T47D (cell line): ENCODE measurements at regions not wholly inside any gene's neighbourhood (a gene's known extent, or its start where the extent isn't known, plus 50 kb on each side); places are given as distances from the start of the nearest gene placed in this dataset.
"Not testable (repeated sequence)": the region's sequence is repeated elsewhere in the genome, so short reads cannot be mapped to it uniquely, and the experiment has no call there.

ENCODE experiments used
- DNase-seq, 2 experiments: peaks; one replicate each; pipeline versions ENCODE4 v3.0.0 to v3.0.0-alpha.2; 2011 to 2012; ENCODE audit warnings: low read depth in 1 of 2, low spot score in 1 of 2
- JUND ChIP-seq: IDR thresholded peaks from 2 replicates; pipeline ENCODE4 v1.6.1; 2012; ENCODE audit warnings: low read depth
- in situ Hi-C: cut with HindIII; loops from 2 replicates; pipeline ENCODE4 v1.10.0; 2016; ENCODE audit warnings: low sequenced_read_pairs, low pct_unique_long_range_greater_than_20kb

- no peak for DNase-seq
- in situ Hi-C loops, result no loop called here
- no peak for TF ChIP-seq JUND
These were observed 52.8 kb upstream of the IL1RAPL2 start for GRCh38 chrX:104513162-104513561.

DNA sequence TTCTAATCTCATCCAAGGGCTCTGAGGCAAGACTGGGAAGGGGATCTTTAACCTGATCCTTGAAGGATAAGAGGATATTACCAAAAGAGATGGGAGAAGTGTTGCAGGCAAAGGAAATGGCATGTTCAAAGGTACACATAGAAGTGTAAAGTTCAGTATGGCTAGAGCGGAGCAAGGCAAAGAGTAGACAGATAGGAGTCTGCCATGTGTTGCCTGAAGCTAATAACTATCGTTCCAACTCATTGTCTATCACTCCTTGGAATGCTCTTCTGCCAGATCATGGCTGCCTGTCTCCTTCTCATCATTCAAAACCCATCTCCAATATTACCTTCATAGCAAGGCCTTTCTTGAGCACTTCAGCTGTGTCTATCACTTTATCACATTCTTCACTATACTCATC lies 55.2 kb upstream of the IL1RAPL2 start:
- in situ Hi-C loops, result no loop called here
- no peak for DNase-seq
- TF ChIP-seq JUND, result no peak

GRCh38 chrX:104502460-104502859 lies 63.5 kb upstream of the IL1RAPL2 start:
- no peak for DNase-seq
- in situ Hi-C loops, result no loop called here
- no peak for TF ChIP-seq JUND

DNA sequence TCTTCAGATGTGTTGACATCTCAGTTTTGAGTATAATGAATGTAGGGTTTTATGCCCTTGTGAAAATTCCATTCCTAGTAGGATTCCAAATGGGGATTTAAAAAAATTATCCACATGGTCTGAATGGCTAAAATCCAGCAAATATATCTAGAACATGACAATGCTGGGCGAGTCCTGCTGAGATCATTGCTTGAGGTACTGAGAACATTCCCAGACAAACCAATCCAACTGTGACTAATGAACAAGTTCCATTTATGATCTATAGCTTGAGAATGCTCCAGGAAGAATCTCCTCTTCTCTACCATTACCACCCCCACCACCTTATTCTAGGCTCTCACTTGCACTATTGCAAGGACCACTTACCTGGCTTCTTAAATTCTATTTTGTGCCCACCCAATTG lies 77.2 kb upstream of the IL1RAPL2 start:
- DNase-seq, result no peak

GRCh38 chrX:104486691-104487090 lies 79.3 kb upstream of the IL1RAPL2 start:
- TF ChIP-seq JUND, result no peak
- in situ Hi-C loops, result no loop called here
- DNase-seq, result no peak

More for the DNA sequence above, 77.2 kb upstream of the IL1RAPL2 start:
- in situ Hi-C loops, result no loop called here
- no peak for TF ChIP-seq JUND

GRCh38 chrX:104482757-104483156 lies 83.2 kb upstream of the IL1RAPL2 start:
- in situ Hi-C loops, result no loop called here
- DNase-seq, result no peak
- TF ChIP-seq JUND, result no peak

DNA sequence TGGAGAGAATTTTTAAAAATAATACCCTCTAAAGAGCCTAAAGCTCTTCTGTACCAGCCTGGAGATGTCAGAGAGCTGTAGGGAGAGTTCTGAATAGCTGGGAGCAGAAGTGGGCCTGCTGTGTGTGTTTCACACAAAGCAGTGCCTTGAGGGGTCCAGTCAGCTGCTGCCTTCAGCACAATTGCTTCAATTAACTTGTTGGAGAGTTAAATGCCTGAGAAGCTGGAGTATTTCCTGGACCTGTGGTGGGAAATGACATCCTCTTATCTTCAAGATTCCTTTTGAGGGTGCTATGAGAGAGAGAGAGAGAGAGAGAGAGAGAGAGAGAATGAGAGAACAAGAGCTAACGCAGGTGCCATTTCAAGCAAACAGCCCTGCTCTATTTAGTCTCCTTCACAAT lies 96.2 kb upstream of the IL1RAPL2 start:
- in situ Hi-C loops, result no loop called here
- no peak for TF ChIP-seq JUND
- DNase-seq, result no peak

DNA sequence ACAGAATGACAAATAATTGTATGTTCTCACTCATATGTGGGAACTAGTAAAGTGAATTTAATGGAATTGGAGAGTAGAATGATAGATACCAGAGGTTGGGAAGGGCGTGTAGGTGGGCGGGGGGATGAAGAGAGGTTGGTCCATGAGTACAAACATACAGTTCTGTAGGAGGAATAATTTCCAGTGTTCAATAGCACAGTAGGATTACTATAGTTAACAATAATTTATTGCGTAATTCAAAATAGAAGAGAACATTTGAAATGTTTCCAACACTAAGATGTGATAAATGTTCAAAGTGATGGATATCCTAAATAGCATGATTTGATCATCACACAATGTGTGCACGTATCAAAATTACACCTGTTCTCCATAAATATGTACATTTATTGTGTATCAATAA lies 106.2 kb upstream of the IL1RAPL2 start:
- TF ChIP-seq JUND, result no peak
- in situ Hi-C loops, result no loop called here
- no peak for DNase-seq

GRCh38 chrX:104457130-104457529 lies 108.9 kb upstream of the IL1RAPL2 start:
- in situ Hi-C loops, result not testable (repeated sequence)

DNA sequence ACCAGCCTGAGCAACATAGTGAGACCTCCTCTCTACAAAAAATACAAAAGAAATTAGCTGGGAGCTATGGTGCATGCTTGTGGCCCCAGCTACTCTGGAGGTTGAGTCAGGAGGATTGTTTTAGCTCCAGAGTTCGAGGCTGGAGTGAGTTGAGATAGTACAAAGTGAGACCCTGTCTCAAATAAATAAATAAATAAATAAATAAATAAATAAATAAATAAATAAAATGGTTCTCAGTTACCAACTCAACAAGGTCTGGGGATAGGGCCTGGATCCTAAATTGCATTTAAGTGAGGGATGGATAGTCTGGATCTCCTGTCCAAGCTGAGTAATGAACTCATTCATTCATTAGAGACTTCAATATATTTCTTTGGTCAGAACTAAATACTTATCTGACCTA lies 115.7 kb upstream of the IL1RAPL2 start:
- no peak for DNase-seq
- in situ Hi-C loops, result no loop called here
- no peak for TF ChIP-seq JUND

More at GRCh38 chrX:104457130-104457529, 108.9 kb upstream of the IL1RAPL2 start:
- not testable (repeated sequence) for DNase-seq

- in situ Hi-C loops, result no loop called here
- TF ChIP-seq JUND, result no peak
- DNase-seq, result no peak
These were observed 120.4 kb upstream of the IL1RAPL2 start for GRCh38 chrX:104445591-104445990.

GRCh38 chrX:104435249-104435648 lies 130.8 kb upstream of the IL1RAPL2 start:
- TF ChIP-seq JUND, result no peak
- in situ Hi-C loops, result no loop called here
- peak in 1 of 2 experiments; percentile 4 for DNase-seq

GRCh38 chrX:104432321-104432720 lies 133.7 kb upstream of the IL1RAPL2 start:
- in situ Hi-C loops, result no loop called here
- TF ChIP-seq JUND, result no peak
- DNase-seq, result peak in 1 of 2 experiments; percentile 30

DNA sequence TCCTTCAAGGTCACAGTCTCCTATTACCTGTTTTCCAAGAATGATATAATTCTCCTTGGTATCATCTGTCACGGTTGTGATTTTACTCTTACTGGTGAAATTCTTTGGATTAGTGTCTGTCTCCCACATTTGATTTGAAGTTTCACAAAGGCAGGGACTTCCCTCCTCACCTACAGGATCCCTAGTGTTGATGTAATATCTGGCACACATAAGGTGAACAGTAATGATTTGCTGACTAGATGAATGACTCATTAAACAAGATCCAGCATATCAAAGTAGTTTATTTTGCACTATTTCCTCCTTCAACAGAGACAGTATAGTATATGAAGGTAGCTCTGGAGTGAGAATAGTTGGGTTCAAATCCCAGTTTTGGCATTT lies 135.3 kb upstream of the IL1RAPL2 start:
- in situ Hi-C loops, result no loop called here
- no peak for DNase-seq
- TF ChIP-seq JUND, result no peak
